SK-N-SH treated with all-trans-retinoic acid at 6 μM for 48 hours (cell line): ENCODE measurements at regions not wholly inside any gene's neighbourhood (a gene's known extent, or its start where the extent isn't known, plus 50 kb on each side); places are given as distances from the start of the nearest gene placed in this dataset.
A peak's percentile ranks its signal among the peaks of the same experiment; 100 is the strongest.

Experiments
- ATAC-seq: fragments of 200-7000 bp; cut with Tn5 transposase; 3 replicates; pipeline ENCODE4 v1.9.1; 2020; ENCODE audit warnings: mild to moderate bottlenecking, moderate library complexity
- ARNTL ChIP-seq: fragments of 450-650 bp; formaldehyde crosslinking; IDR thresholded peaks from 2 replicates; pipeline ENCODE4 v1.5.0; 2020; ENCODE audit warnings: low read depth, mild to moderate bottlenecking, moderate library complexity, borderline replicate concordance
- BACH2 ChIP-seq: fragments of 250-450 bp; sonication (Bioruptor Pico); IDR thresholded peaks from 2 replicates; pipeline ENCODE4 v1.9.0; 2021; ENCODE audit warnings: mild to moderate bottlenecking, borderline replicate concordance
- CSDC2 ChIP-seq: fragments of 250-450 bp; sonication (Bioruptor Pico); IDR thresholded peaks from 2 replicates; pipeline ENCODE4 v1.5.0; 2020; ENCODE audit warnings: mild to moderate bottlenecking, moderate library complexity
- CSRNP3 ChIP-seq: fragments of 250-450 bp; sonication (Bioruptor Pico); IDR thresholded peaks from 2 replicates; pipeline ENCODE4 v1.5.1; 2021; ENCODE audit warnings: mild to moderate bottlenecking, moderate library complexity
- ESRRG ChIP-seq: fragments of 250-450 bp; sonication (Bioruptor Pico); IDR thresholded peaks from 2 replicates; pipeline ENCODE4 v1.6.1; 2021; ENCODE audit warnings: mild to moderate bottlenecking
- GLIS3 ChIP-seq: fragments of 250-450 bp; sonication (Bioruptor Pico); IDR thresholded peaks from 2 replicates; pipeline ENCODE4 v1.5.0; 2020; ENCODE audit warnings: mild to moderate bottlenecking, moderate library complexity
- OSR1 ChIP-seq: fragments of 250-450 bp; sonication (Bioruptor Pico); IDR thresholded peaks from 2 replicates; pipeline ENCODE4 v1.8.0; 2022; ENCODE audit warnings: moderate library complexity, mild to moderate bottlenecking, inconsistent platforms
- PATZ1 ChIP-seq: fragments of 250-450 bp; sonication (Bioruptor Pico); IDR thresholded peaks from 2 replicates; pipeline ENCODE4 v1.8.0; 2020; ENCODE audit warnings: mild to moderate bottlenecking, moderate library complexity, borderline replicate concordance
- POU6F1 ChIP-seq: fragments of 250-450 bp; sonication (Bioruptor Pico); IDR thresholded peaks from 2 replicates; pipeline ENCODE4 v1.8.0; 2021; ENCODE audit warnings: low read depth, mild to moderate bottlenecking, moderate library complexity, borderline replicate concordance
- PPARA ChIP-seq: fragments of 250-450 bp; sonication (Bioruptor Pico); IDR thresholded peaks from 2 replicates; pipeline ENCODE4 v1.5.0; 2020; ENCODE audit warnings: mild to moderate bottlenecking, borderline replicate concordance
- RARB ChIP-seq: fragments of 250-450 bp; sonication (Bioruptor Pico); IDR thresholded peaks from 2 replicates; pipeline ENCODE4 v1.8.0; 2021; ENCODE audit warnings: mild to moderate bottlenecking, moderate library complexity
- SNAI2 ChIP-seq: fragments of 250-450 bp; sonication (Bioruptor Pico); IDR thresholded peaks from 2 replicates; pipeline ENCODE4 v1.5.0; 2020; ENCODE audit warnings: mild to moderate bottlenecking, moderate library complexity
- TCF4 ChIP-seq: fragments of 250-450 bp; sonication (Bioruptor Pico); IDR thresholded peaks from 2 replicates; pipeline ENCODE4 v1.8.0; 2021; ENCODE audit warnings: mild to moderate bottlenecking, moderate library complexity, borderline replicate concordance
- TOX ChIP-seq: fragments of 250-450 bp; sonication (Bioruptor Pico); IDR thresholded peaks from 2 replicates; pipeline ENCODE4 v1.8.0; 2021; ENCODE audit warnings: mild to moderate bottlenecking, moderate library complexity, borderline replicate concordance
- TSHZ2 ChIP-seq: fragments of 250-450 bp; sonication (Bioruptor Pico); IDR thresholded peaks from 2 replicates; pipeline ENCODE4 v1.5.0; 2020; ENCODE audit warnings: mild to moderate bottlenecking, moderate library complexity
- ZFP3 ChIP-seq: fragments of 250-450 bp; sonication (Bioruptor Pico); IDR thresholded peaks from 2 replicates; pipeline ENCODE4 v1.5.0; 2020; ENCODE audit warnings: mild to moderate bottlenecking, moderate library complexity
- ZNF565 ChIP-seq: fragments of 450-650 bp; formaldehyde crosslinking; conservative IDR thresholded peaks from 2 replicates; pipeline ENCODE4 v1.5.0; 2020; ENCODE audit warnings: low read depth, mild to moderate bottlenecking, moderate library complexity
- ZNF70 ChIP-seq: fragments of 450-650 bp; formaldehyde crosslinking; IDR thresholded peaks from 2 replicates; pipeline ENCODE4 v1.5.0; 2020; ENCODE audit warnings: mild to moderate bottlenecking, moderate library complexity
- ZNF8 ChIP-seq: fragments of 450-650 bp; formaldehyde crosslinking; IDR thresholded peaks from 2 replicates; pipeline ENCODE4 v1.5.0; 2020; ENCODE audit warnings: mild to moderate bottlenecking, moderate library complexity

GRCh38 chr11:109320595-109320994 lies 101.4 kb upstream of the C11orf87 start (continued):
- TF ChIP-seq TCF4 (CRISPR knock-in tag) (no peak), POU6F1 (no peak), PPARA (CRISPR knock-in tag) (no peak), ESRRG (CRISPR knock-in tag) (no peak), ZNF565 (CRISPR knock-in tag) (no peak), TSHZ2 (CRISPR knock-in tag) (no peak), ZNF8 (no peak), RARB (CRISPR knock-in tag) (peak; percentile 81; the same call in 1 of the 2 replicates), ARNTL (CRISPR knock-in tag) (no peak), SNAI2 (CRISPR knock-in tag) (no peak)

GRCh38 chr11:109326781-109327180 lies 95.2 kb upstream of the C11orf87 start:
- TF ChIP-seq TSHZ2 (CRISPR knock-in tag) (no peak), ZFP3 (no peak), TCF4 (CRISPR knock-in tag) (no peak), TOX (CRISPR knock-in tag) (no peak), CSDC2 (no peak)
- no peak for ATAC-seq

- no peak for ATAC-seq
- TF ChIP-seq ZNF70 (CRISPR knock-in tag) (no peak), CSRNP3 (no peak), ARNTL (CRISPR knock-in tag) (no peak), PPARA (CRISPR knock-in tag) (no peak), TCF4 (CRISPR knock-in tag) (no peak), ESRRG (CRISPR knock-in tag) (no peak), OSR1 (CRISPR knock-in tag) (no peak), PATZ1 (CRISPR knock-in tag) (no peak), ZNF565 (CRISPR knock-in tag) (no peak), TOX (CRISPR knock-in tag) (no peak)
Observed at GRCh38 chr11:109329716-109330115, 92.3 kb upstream of the C11orf87 start.

- ATAC-seq: no peak
- no peak for TF ChIP-seq TCF4 (CRISPR knock-in tag)
- no peak for TF ChIP-seq ZFP3
- no peak for TF ChIP-seq OSR1 (CRISPR knock-in tag)
- TF ChIP-seq CSRNP3: no peak
- TF ChIP-seq BACH2: no peak
- no peak for TF ChIP-seq GLIS3
- no peak for TF ChIP-seq TSHZ2 (CRISPR knock-in tag)
- TF ChIP-seq TOX (CRISPR knock-in tag): no peak
- no peak for TF ChIP-seq RARB (CRISPR knock-in tag)
- no peak for TF ChIP-seq SNAI2 (CRISPR knock-in tag)
- TF ChIP-seq ARNTL (CRISPR knock-in tag): no peak
Observed at GRCh38 chr11:109338131-109338530, 83.9 kb upstream of the C11orf87 start.
